ENCODE measurements at regions not wholly inside any gene's neighbourhood (a gene's known extent, or its start where the extent isn't known, plus 50 kb on each side); places are given as distances from the start of the nearest gene placed in this dataset.

- no peak for TF ChIP-seq EZH2 (IDR thresholded peaks at IDR 0.05; ENCODE audit: low read length, missing control alignments)
- TF ChIP-seq CTCF (conservative IDR thresholded peaks at IDR 0.05 in 1 of 2, IDR thresholded peaks at IDR 0.05 in 1 of 2; ENCODE audit: low read depth in 1 of 2, low read length in 2 of 2): no peak
Measured at GRCh38 chr18:53984021-53984420, 240.4 kb downstream of the MBD2 start.

All from fibroblast of lung (primary cell).